ENCODE measurements at regions not wholly inside any gene's neighbourhood (a gene's known extent, or its start where the extent isn't known, plus 50 kb on each side); places are given as distances from the start of the nearest gene placed in this dataset.

GRCh38 chr10:101284101-101284743 is 55.0 kb upstream of the LBX1 start:
- Histone ChIP-seq H4K20me1 (ENCODE audit: insufficient read depth, low read length) (no peaks in the 10 kb centered on the region), H3K27ac (ENCODE audit: extremely low read length, insufficient read depth, low read length) (no peak overlapping the region), H3K79me2 (ENCODE audit: insufficient read depth, low read length) (no peaks in the 10 kb centered on the region), H3K36me3 (replicated peaks in 1 of 2; ENCODE audit: control insufficient read depth in 1 of 2, insufficient read depth in 2 of 2, low read length in 2 of 2) (no peaks in the 10 kb centered on the region), H3K9me3 (ENCODE audit: low read length) (no peaks in the 10 kb centered on the region), H3K4me1 (ENCODE audit: insufficient read depth, low read length) (peaks cover 7% of the 10 kb centered on the region), H3K4me2 (ENCODE audit: low read depth, low read length) (peak overlapping the region; percentile 32; the same call in 1 of the 2 replicates), H3K27me3 (ENCODE audit: control insufficient read depth in 1 of 2, insufficient read depth in 2 of 2, low read length in 2 of 2) (peaks cover 13 to 62% of the 10 kb centered on the region in 2 experiments; a peak in 4 of 5 replicates), H2AFZ (ENCODE audit: low read length) (no peak overlapping the region), H3K9ac (ENCODE audit: insufficient read depth, low read depth, low read length) (no peak overlapping the region), H3K4me3 (replicated peaks in 1 of 3; ENCODE audit: insufficient read depth in 1 of 3, low read depth in 2 of 3, low read length in 3 of 3) (peak overlapping the region in 1 of 3 experiments; percentile 16; a peak in 1 of 6 replicates)
- BruUV-seq (replicated peaks): no TSS peak
- 26% methylated on average over 25 of the region's 54 CpGs for WGBS (ENCODE audit: low lambda C conversion rate)
- ATAC-seq: peak; percentile 17; the same call in 2 of the 3 replicates
- FAIRE-seq: no peak
- ChIA-PET CTCF (ENCODE audit: low intra/inter-chr PET ratio, low total read pairs) (no interaction called here), POLR2A (no interaction called here)
- in situ Hi-C loops (cut with HindIII; ENCODE audit: extremely low pct_ligation_motif_present, low pct_unique_long_range_greater_than_20kb): no loop called here
- no peak for DNase-seq (ENCODE audit: low spot score)
- intact Hi-C loops (cut with micrococcal nuclease; ENCODE audit: unreplicated experiment): no loop called here
- TF ChIP-seq REXO4 (CRISPR knock-in tag; IDR thresholded peaks at IDR 0.05; ENCODE audit: borderline replicate concordance) (no peak), ZNF768 (CRISPR knock-in tag; IDR thresholded peaks at IDR 0.05) (0 out of 2 replicates have a peak, but pooled peaks have one; percentile 20), GATA4 (IDR thresholded peaks at IDR 0.05; ENCODE audit: borderline replicate concordance, low read depth) (no peak), ZNF646 (CRISPR knock-in tag; IDR thresholded peaks at IDR 0.05) (no peak), U2AF1 (optimal IDR thresholded peaks at IDR 0.05; ENCODE audit: low read depth, low read length) (no peak), RXRB (CRISPR knock-in tag; IDR thresholded peaks at IDR 0.05; ENCODE audit: borderline replicate concordance) (no peak), FOSL2 (CRISPR knock-in tag; IDR thresholded peaks at IDR 0.05) (no peak), ZSCAN21 (CRISPR knock-in tag; IDR thresholded peaks at IDR 0.05; ENCODE audit: borderline replicate concordance) (no peak), SCMH1 (CRISPR knock-in tag; IDR thresholded peaks at IDR 0.05; ENCODE audit: borderline replicate concordance) (no peak), TFDP1 (CRISPR knock-in tag; IDR thresholded peaks at IDR 0.05; ENCODE audit: borderline replicate concordance) (no peak), ZNF687 (CRISPR knock-in tag; IDR thresholded peaks at IDR 0.05) (peak; percentile 18; the same call in 1 of the 2 replicates), SP5 (CRISPR knock-in tag; IDR thresholded peaks at IDR 0.05; ENCODE audit: borderline replicate concordance, low read depth) (no peak), DNMT3B (CRISPR knock-in tag; conservative IDR thresholded peaks at IDR 0.05) (no peak)

All from HepG2 (cell line).